ENCODE measurements at regions not wholly inside any gene's neighbourhood (a gene's known extent, or its start where the extent isn't known, plus 50 kb on each side); places are given as distances from the start of the nearest gene placed in this dataset.

GRCh38 chr2:147082850-147083522 is 761.8 kb upstream of the ACVR2A start:
- H3K36me3 Mint-ChIP-seq (ENCODE audit: low read depth): no peaks in the 10 kb centered on the region
- no peak overlapping the region for H3K27ac ChIP-seq (ENCODE audit: low read depth)
- no peaks in the 10 kb centered on the region for H3K4me1 ChIP-seq (ENCODE audit: insufficient read depth)
- no peaks in the 10 kb centered on the region for H4K20me1 ChIP-seq (replicated peaks; ENCODE audit: insufficient read depth)
- H3F3A ChIP-seq (replicated peaks; ENCODE audit: low read depth): no peaks in the 10 kb centered on the region
- no peak overlapping the region for H3K27ac Mint-ChIP-seq
- no peak overlapping the region for H2AFZ ChIP-seq
- H3K9me3 Mint-ChIP-seq: no peaks in the 10 kb centered on the region
- no peak overlapping the region for H3K4me3 ChIP-seq
- 0 out of 3 replicates have a peak, but pooled peaks cover 2% of the 10 kb centered on the region for H3K4me1 Mint-ChIP-seq
- no peak overlapping the region for H3K4me3 Mint-ChIP-seq
- no peaks in the 10 kb centered on the region for H3K9me2 ChIP-seq (ENCODE audit: insufficient read depth)
- no peaks in the 10 kb centered on the region for H3K27me3 ChIP-seq (ENCODE audit: insufficient read depth)
- H3K79me2 ChIP-seq (replicated peaks; ENCODE audit: insufficient read depth): no peaks in the 10 kb centered on the region
- no peak overlapping the region for H3K4me2 ChIP-seq
- H3K27me3 Mint-ChIP-seq (ENCODE audit: insufficient read depth, low read depth, poor library complexity): no peaks in the 10 kb centered on the region
- ATAC-seq (peak; percentile 87), DNase-seq (ENCODE audit: low spot score) (peak; percentile 89)
- TF ChIP-seq EZH2phosphoT487 (IDR thresholded peaks at IDR 0.05; ENCODE audit: unreplicated experiment) (no peak), ZNF331 (CRISPR knock-in tag; IDR thresholded peaks at IDR 0.05; ENCODE audit: low read depth) (no peak), CTCF (conservative IDR thresholded peaks at IDR 0.05; ENCODE audit: low read depth in 2 of 2) (peak; percentile 83 to 96), STAT1 (IDR thresholded peaks at IDR 0.05; ENCODE audit: unreplicated experiment) (no peak), ETS1 (IDR thresholded peaks at IDR 0.05) (no peak), EZH2 (IDR thresholded peaks at IDR 0.05; ENCODE audit: low read depth, unreplicated experiment) (no peak), ZNF114 (CRISPR knock-in tag; IDR thresholded peaks at IDR 0.05) (no peak), JUNB (IDR thresholded peaks at IDR 0.05; ENCODE audit: unreplicated experiment) (no peak), CREB1 (CRISPR knock-in tag; IDR thresholded peaks at IDR 0.05; ENCODE audit: low read depth) (no peak)
- TF ChIP-seq, protein P1, sequence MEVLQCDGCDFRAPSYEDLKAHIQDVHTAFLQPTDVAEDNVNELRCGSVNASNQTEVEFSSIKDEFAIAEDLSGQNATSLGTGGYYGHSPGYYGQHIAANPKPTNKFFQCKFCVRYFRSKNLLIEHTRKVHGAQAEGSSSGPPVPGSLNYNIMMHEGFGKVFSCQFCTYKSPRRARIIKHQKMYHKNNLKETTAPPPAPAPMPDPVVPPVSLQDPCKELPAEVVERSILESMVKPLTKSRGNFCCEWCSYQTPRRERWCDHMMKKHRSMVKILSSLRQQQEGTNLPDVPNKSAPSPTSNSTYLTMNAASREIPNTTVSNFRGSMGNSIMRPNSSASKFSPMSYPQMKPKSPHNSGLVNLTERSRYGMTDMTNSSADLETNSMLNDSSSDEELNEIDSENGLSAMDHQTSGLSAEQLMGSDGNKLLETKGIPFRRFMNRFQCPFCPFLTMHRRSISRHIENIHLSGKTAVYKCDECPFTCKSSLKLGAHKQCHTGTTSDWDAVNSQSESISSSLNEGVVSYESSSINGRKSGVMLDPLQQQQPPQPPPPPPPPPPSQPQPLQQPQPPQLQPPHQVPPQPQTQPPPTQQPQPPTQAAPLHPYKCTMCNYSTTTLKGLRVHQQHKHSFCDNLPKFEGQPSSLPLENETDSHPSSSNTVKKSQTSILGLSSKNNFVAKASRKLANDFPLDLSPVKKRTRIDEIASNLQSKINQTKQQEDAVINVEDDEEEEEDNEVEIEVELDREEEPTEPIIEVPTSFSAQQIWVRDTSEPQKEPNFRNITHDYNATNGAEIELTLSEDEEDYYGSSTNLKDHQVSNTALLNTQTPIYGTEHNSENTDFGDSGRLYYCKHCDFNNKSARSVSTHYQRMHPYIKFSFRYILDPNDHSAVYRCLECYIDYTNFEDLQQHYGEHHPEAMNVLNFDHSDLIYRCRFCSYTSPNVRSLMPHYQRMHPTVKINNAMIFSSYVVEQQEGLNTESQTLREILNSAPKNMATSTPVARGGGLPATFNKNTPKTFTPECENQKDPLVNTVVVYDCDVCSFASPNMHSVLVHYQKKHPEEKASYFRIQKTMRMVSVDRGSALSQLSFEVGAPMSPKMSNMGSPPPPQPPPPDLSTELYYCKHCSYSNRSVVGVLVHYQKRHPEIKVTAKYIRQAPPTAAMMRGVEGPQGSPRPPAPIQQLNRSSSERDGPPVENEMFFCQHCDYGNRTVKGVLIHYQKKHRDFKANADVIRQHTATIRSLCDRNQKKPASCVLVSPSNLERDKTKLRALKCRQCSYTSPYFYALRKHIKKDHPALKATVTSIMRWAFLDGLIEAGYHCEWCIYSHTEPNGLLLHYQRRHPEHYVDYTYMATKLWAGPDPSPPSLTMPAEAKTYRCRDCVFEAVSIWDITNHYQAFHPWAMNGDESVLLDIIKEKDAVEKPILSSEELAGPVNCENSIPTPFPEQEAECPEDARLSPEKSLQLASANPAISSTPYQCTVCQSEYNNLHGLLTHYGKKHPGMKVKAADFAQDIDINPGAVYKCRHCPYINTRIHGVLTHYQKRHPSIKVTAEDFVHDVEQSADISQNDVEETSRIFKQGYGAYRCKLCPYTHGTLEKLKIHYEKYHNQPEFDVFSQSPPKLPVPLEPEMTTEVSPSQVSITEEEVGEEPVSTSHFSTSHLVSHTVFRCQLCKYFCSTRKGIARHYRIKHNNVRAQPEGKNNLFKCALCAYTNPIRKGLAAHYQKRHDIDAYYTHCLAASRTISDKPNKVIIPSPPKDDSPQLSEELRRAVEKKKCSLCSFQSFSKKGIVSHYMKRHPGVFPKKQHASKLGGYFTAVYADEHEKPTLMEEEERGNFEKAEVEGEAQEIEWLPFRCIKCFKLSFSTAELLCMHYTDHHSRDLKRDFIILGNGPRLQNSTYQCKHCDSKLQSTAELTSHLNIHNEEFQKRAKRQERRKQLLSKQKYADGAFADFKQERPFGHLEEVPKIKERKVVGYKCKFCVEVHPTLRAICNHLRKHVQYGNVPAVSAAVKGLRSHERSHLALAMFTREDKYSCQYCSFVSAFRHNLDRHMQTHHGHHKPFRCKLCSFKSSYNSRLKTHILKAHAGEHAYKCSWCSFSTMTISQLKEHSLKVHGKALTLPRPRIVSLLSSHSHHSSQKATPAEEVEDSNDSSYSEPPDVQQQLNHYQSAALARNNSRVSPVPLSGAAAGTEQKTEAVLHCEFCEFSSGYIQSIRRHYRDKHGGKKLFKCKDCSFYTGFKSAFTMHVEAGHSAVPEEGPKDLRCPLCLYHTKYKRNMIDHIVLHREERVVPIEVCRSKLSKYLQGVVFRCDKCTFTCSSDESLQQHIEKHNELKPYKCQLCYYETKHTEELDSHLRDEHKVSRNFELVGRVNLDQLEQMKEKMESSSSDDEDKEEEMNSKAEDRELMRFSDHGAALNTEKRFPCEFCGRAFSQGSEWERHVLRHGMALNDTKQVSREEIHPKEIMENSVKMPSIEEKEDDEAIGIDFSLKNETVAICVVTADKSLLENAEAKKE (CRISPR knock-in tag; IDR thresholded peaks at IDR 0.05): peak; percentile 34; the same call in 1 of the 2 replicates
- H3K36me3 ChIP-seq (ENCODE audit: insufficient read depth): no peaks in the 10 kb centered on the region

Measured in GM23338 (cell line).